Endothelial cell of umbilical vein (primary cell): ENCODE measurements at regions not wholly inside any gene's neighbourhood (a gene's known extent, or its start where the extent isn't known, plus 50 kb on each side); places are given as distances from the start of the nearest gene placed in this dataset.

ENCODE experiments used
- BruUV-seq: library from RNA; stranded (reverse); fragments of 400-500 nt; replicated peaks from 2 replicates; lab custom pipeline; 2021; lab: Mats Ljungman, UMichigan
- CTCF ChIA-PET: fragments of 300-600, 350-600 bp; sonication (Branson Sonifier 250); formaldehyde crosslinking; loops from one replicate; lab custom pipeline; 2021; ENCODE audit warnings: antibody characterized with exemption, inconsistent platforms; lab: Charles Lee
- POLR2A ChIA-PET: fragments of 300-600, 350-600 bp; sonication (Branson Sonifier 250); formaldehyde crosslinking; loops from one replicate; lab custom pipeline; 2021; ENCODE audit warnings: antibody characterized with exemption, inconsistent platforms; lab: Charles Lee
- DNase-seq: peaks from one replicate; pipeline ENCODE4 v3.0.0-alpha.2; 2011; ENCODE audit warnings: low read depth, low spot score
- FAIRE-seq: peaks from 2 replicates; lab custom pipeline; 2011; peaks lifted over from hg19 to GRCh38; lab: Jason Lieb, UNC
- H2AFZ ChIP-seq: 2 replicates; pipeline ENCODE4 v1.6.0; 2012; ENCODE audit warnings: low read depth, low read length, control low read depth, inconsistent platforms
- H3K27ac ChIP-seq: 2 replicates; pipeline ENCODE4 v1.5.1; 2011; ENCODE audit warnings: low read depth, mild to moderate bottlenecking, control low read depth, low read length, moderate library complexity; ENCODE audit not compliant: insufficient read depth
- H3K27me3 ChIP-seq, 2 experiments: 2 replicates each; pipeline versions ENCODE4 v1.6.0 to v1.6.1; 2011; ENCODE audit warnings: low read length in 2 of 2, mixed read lengths in 1 of 2; ENCODE audit not compliant: control insufficient read depth in 2 of 2, insufficient read depth in 2 of 2
- H3K36me3 ChIP-seq, 2 experiments: 2 replicates in 1 of 2; 3 replicates in 1 of 2; pipeline ENCODE4 v1.5.1; 2011; ENCODE audit warnings: low read length in 2 of 2, mild to moderate bottlenecking in 1 of 2, moderate library complexity in 1 of 2; ENCODE audit not compliant: control insufficient read depth in 2 of 2, insufficient read depth in 2 of 2; ENCODE audit errors: extremely low read depth in 1 of 2
- H3K4me1 ChIP-seq: 3 replicates; pipeline ENCODE4 v1.5.1; 2011; ENCODE audit warnings: mild to moderate bottlenecking, low read length; ENCODE audit not compliant: control insufficient read depth, insufficient read depth; ENCODE audit errors: extremely low read depth
- H3K4me2 ChIP-seq: 2 replicates; pipeline ENCODE4 v1.6.1; 2011; ENCODE audit warnings: low read length, control low read depth, mixed read lengths; ENCODE audit not compliant: insufficient read depth
- H3K4me3 ChIP-seq, 3 experiments: fragments of 200-600 bp in 1 of 3; sonication (generic), shearing (Covaris generic) in 1 of 3; replicated peaks in 1 of 3; 2 replicates each; pipeline ENCODE4 v1.5.1; 2011 to 2016; ENCODE audit warnings: control low read depth in 3 of 3, low read length in 3 of 3, mild to moderate bottlenecking in 2 of 3, inconsistent platforms in 1 of 3, low read depth in 1 of 3, moderate library complexity in 1 of 3; ENCODE audit not compliant: insufficient read depth in 1 of 3
- H3K79me2 ChIP-seq: 2 replicates; pipeline ENCODE4 v1.6.0; 2012; ENCODE audit warnings: low read length, inconsistent platforms; ENCODE audit not compliant: control insufficient read depth, insufficient read depth
- H3K9ac ChIP-seq: replicated peaks from 2 replicates; pipeline ENCODE3; 2011; ENCODE audit warnings: low read length, control low read depth; ENCODE audit not compliant: insufficient read depth; ENCODE audit errors: extremely low read depth
- H3K9me1 ChIP-seq: replicated peaks from 3 replicates; pipeline ENCODE4 v1.6.0; 2011; ENCODE audit warnings: mild to moderate bottlenecking, low read length; ENCODE audit not compliant: control insufficient read depth, insufficient read depth; ENCODE audit errors: extremely low read depth
- H3K9me3 ChIP-seq: replicated peaks from 2 replicates; pipeline ENCODE4 v1.5.1; 2012; ENCODE audit warnings: low read length, inconsistent platforms; ENCODE audit not compliant: control insufficient read depth, insufficient read depth
- H4K20me1 ChIP-seq: replicated peaks from 2 replicates; pipeline ENCODE3; 2011; ENCODE audit warnings: mild to moderate bottlenecking, low read length; ENCODE audit not compliant: control insufficient read depth, insufficient read depth; ENCODE audit errors: extremely low read depth
- CTCF ChIP-seq, 2 donors: IDR thresholded peaks; 1 replicate in 1 of 2; 2 replicates in 1 of 2; pipeline ENCODE4 v1.5.1; 2011; ENCODE audit warnings: low read length in 2 of 2, mild to moderate bottlenecking in 2 of 2, moderate library complexity in 2 of 2, control low read depth in 1 of 2, inconsistent platforms in 1 of 2, low read depth in 1 of 2; ENCODE audit not compliant: insufficient read depth in 1 of 2; ENCODE audit errors: extremely low read depth in 1 of 2
- EZH2 ChIP-seq: IDR thresholded peaks from 2 replicates; pipeline ENCODE4 v1.6.1; 2012; ENCODE audit warnings: borderline replicate concordance, low read depth, mild to moderate bottlenecking, moderate library complexity, low read length, inconsistent platforms; ENCODE audit not compliant: severe bottlenecking
- FOS ChIP-seq: IDR thresholded peaks from 2 replicates; pipeline ENCODE4 v1.6.1; 2011; ENCODE audit warnings: mild to moderate bottlenecking, low read length, moderate library complexity, borderline replicate concordance; ENCODE audit not compliant: insufficient read depth
- GATA2 ChIP-seq: IDR thresholded peaks from 2 replicates; pipeline ENCODE4 v1.7.0; 2011; ENCODE audit warnings: low read depth, mild to moderate bottlenecking, moderate library complexity, mixed read lengths, low read length; ENCODE audit not compliant: insufficient read length, insufficient read depth
- JUN ChIP-seq: IDR thresholded peaks from 2 replicates; pipeline ENCODE4 v1.6.1; 2011; ENCODE audit warnings: borderline replicate concordance, low read depth; ENCODE audit not compliant: insufficient read length, insufficient read depth
- MAX ChIP-seq: IDR thresholded peaks from 2 replicates; pipeline ENCODE4 v1.6.1; 2011; ENCODE audit not compliant: insufficient read depth, insufficient read length
- MYC ChIP-seq: IDR thresholded peaks from one replicate; pipeline ENCODE4 v1.6.1; 2011; ENCODE audit warnings: mild to moderate bottlenecking, low read depth, low read length
- POLR2A ChIP-seq: IDR thresholded peaks from 2 replicates; pipeline ENCODE4 v1.6.1; 2012; ENCODE audit warnings: low read depth, mild to moderate bottlenecking, control low read depth, low read length
- POLR2AphosphoS5 ChIP-seq: IDR thresholded peaks from 2 replicates; pipeline ENCODE4 v1.6.1; 2012; ENCODE audit warnings: low read depth, mild to moderate bottlenecking, control low read depth, low read length, moderate library complexity; ENCODE audit not compliant: insufficient read depth
- dilution Hi-C: fragments of 300-500 bp; cut with MboI; formaldehyde crosslinking; loops from one replicate; pipeline ENCODE4 v1.15.0; 2019; ENCODE audit warnings: low sequenced_read_pairs; ENCODE audit not compliant: extremely low pct_ligation_motif_present
- intact Hi-C: fragments of 100-400 bp; cut with micrococcal nuclease; formaldehyde crosslinking; loops from one replicate; pipeline ENCODE4 v1.10.0; 2022

- no peaks in the 10 kb centered on the region for H3K36me3 ChIP-seq
- no peak overlapping the region for H2AFZ ChIP-seq
- intact Hi-C loops (no loop called here), dilution Hi-C loops (no loop called here)
- TF ChIP-seq POLR2A: no peak
- no peak for TF ChIP-seq JUN
- no peak for TF ChIP-seq EZH2
- no peak for TF ChIP-seq MYC
- no peak for TF ChIP-seq GATA2
- TF ChIP-seq FOS: no peak
- TF ChIP-seq CTCF (IDR thresholded peaks at IDR 0.05; ENCODE audit: extremely low read depth in 1 of 2, insufficient read depth in 1 of 2, low read depth in 1 of 2, low read length in 2 of 2): no peak
- TF ChIP-seq POLR2AphosphoS5: no peak
- no peak for TF ChIP-seq MAX
- CTCF ChIA-PET: no interaction called here
- no peak overlapping the region for H3K4me3 ChIP-seq
- no peak overlapping the region for H3K9ac ChIP-seq
- H3K4me2 ChIP-seq: no peak overlapping the region
- H4K20me1 ChIP-seq: no peaks in the 10 kb centered on the region
- no peaks in the 10 kb centered on the region for H3K4me1 ChIP-seq
- H3K9me3 ChIP-seq: no peaks in the 10 kb centered on the region
- H3K27me3 ChIP-seq: no peaks in the 10 kb centered on the region
- BruUV-seq: no TSS peak
- FAIRE-seq (no peak), DNase-seq (no peak)
- H3K27ac ChIP-seq: no peak overlapping the region
- POLR2A ChIA-PET: no interaction called here
- no peaks in the 10 kb centered on the region for H3K9me1 ChIP-seq
- no peaks in the 10 kb centered on the region for H3K79me2 ChIP-seq
Measured at GRCh38 chr20:48556956-48557355, 270.8 kb downstream of the PREX1 start.
